Skeletal muscle cell (primary cell): ENCODE measurements at regions not wholly inside any gene's neighbourhood (a gene's known extent, or its start where the extent isn't known, plus 50 kb on each side); places are given as distances from the start of the nearest gene placed in this dataset.

Experiments used
- DNase-seq: peaks from one replicate; pipeline ENCODE4 v3.0.0-alpha.2; 2010; ENCODE audit warnings: low read depth
- H3K4me3 ChIP-seq: 2 replicates; pipeline ENCODE4 v1.5.1; 2011; ENCODE audit warnings: low read depth, mild to moderate bottlenecking, control low read depth, low read length, moderate library complexity

- no peak for DNase-seq
- H3K4me3 ChIP-seq: no peak overlapping the region
Observed at GRCh38 chr9:14031810-14032209, 282.1 kb downstream of the NFIB start.

- H3K4me3 ChIP-seq: no peak overlapping the region
- peak; percentile 97 for DNase-seq
Observed at GRCh38 chr9:14031060-14031414, 282.9 kb downstream of the NFIB start.

GRCh38 chr9:14030375-14031059 is 283.4 kb downstream of the NFIB start:
- DNase-seq: peak; percentile 92
- peak overlapping the region; percentile 20 for H3K4me3 ChIP-seq

DNA sequence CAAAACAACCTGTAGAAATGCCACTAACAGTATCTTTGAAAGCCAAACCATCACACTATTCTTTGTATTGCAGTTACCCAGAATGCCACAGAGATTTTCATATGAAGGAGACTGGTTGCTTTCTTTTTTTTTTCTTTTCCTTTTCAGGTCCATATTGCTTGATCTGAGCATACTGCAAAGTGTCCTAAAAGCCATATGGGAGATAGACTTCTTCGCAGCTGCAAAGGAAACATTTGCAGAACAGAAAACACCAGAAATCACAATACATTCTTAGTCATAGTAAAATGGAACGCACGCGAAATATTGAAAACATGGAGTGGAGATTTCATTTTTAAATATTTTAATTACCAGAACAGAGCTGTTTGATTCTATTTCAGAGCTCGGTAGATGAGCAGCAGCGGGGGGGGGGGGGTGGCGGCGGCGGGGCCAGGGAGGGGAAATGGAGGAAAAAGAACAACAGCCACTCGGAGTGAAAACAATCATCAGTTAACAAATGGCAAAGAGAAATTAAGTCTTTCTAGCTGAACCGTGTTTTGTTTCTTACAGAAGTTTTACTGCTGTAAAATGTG is 284.1 kb downstream of the NFIB start:
- H3K4me3 ChIP-seq: peak overlapping the region; percentile 20
- DNase-seq: no peak

DNA sequence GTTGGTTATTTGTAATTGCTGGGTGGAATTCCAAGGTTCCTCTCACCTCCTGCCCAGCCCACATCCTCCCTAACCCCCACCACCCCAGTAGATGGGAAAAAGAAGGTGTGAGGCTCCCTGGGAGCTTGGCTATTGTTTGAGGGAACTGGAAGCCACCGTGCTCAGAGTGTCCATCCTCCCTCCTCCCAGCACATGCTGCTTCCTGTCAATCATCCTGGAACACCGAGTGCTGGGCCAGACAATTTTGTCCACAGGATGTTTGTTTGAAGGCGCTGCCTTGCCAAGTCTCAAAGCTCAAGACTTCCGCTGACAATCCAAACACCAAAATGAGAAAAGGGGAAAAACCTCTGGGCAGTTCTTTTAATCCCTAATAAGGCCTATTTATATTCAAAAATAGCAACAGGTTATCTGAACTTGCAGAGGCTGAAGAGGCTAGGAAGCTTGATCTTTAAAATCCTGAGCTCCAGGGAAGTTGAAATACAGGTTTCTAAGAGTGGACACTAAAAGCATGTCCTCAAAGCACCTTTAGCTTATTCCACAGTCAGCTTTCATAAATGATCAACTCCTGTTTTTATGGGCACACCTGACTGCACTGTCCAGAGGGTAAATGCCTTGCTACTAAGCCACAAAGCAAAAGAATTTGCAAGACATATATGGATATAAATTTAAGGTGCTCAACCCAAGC is 286.7 kb downstream of the NFIB start:
- no peak for DNase-seq
- H3K4me3 ChIP-seq: no peak overlapping the region

- no peak overlapping the region for H3K4me3 ChIP-seq
- no peak for DNase-seq
Observed at GRCh38 chr9:14025741-14026140, 288.2 kb downstream of the NFIB start.

DNA sequence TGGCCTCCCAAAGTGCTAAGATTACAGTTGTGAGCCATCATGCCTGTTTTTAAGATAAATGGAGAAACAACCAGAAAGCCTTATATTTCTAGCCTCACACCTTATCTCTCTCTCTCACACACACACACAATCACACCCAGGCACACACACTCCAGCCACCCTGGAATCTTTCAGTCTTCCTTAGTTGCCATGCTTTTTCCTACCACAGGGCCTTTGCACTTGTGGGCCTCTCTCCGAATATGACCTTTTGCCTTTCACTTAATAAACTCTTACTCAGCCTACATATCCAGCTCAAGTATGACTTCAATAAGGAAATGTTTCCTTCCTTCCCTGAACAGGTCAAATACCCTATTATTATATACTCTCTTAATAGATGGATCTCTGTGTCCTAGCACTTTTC is 290.7 kb downstream of the NFIB start:
- no peak for DNase-seq
- H3K4me3 ChIP-seq: no peak overlapping the region

DNA sequence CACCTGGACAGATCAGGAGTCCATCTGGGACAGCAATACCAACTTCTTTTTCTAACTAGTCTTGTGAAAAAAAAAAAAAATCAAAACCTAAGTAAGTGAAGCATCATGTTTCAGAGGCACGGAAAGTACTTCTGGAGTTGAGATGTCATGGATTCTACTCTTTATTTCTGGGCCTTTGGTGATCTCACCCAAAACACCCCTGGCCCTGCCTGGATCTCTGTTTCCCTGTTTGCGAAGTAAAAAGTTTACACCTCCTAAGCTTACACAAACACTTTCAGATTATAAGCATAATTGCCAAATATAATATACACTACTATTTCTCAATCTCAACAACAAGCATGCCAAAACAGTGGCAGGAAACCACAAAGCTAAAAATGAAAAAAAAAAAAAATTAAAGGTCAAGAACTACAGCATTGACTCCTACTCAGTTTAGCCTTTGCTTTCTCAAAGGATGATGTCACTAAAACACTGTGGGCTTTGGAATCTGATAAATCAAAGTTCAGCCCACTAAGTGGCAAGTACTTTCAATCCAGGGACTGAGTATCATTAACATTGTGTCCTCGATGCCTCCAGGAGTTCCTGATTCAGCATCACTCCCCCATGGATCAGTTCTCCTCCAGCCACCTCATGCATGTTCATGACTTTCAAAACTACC is 291.9 kb downstream of the NFIB start:
- peak; percentile 69 for DNase-seq

GRCh38 chr9:14018081-14018480 is 295.9 kb downstream of the NFIB start:
- H3K4me3 ChIP-seq: no peak overlapping the region
- DNase-seq: peak; percentile 70

More for the DNA sequence above, 291.9 kb downstream of the NFIB start:
- no peak overlapping the region for H3K4me3 ChIP-seq

- no peak for DNase-seq
- H3K4me3 ChIP-seq: no peak overlapping the region
Observed at GRCh38 chr9:14014744-14015143, 299.2 kb downstream of the NFIB start.

- H3K4me3 ChIP-seq: no peak overlapping the region
- no peak for DNase-seq
Observed at GRCh38 chr9:14014218-14014617, 299.7 kb downstream of the NFIB start.

DNA sequence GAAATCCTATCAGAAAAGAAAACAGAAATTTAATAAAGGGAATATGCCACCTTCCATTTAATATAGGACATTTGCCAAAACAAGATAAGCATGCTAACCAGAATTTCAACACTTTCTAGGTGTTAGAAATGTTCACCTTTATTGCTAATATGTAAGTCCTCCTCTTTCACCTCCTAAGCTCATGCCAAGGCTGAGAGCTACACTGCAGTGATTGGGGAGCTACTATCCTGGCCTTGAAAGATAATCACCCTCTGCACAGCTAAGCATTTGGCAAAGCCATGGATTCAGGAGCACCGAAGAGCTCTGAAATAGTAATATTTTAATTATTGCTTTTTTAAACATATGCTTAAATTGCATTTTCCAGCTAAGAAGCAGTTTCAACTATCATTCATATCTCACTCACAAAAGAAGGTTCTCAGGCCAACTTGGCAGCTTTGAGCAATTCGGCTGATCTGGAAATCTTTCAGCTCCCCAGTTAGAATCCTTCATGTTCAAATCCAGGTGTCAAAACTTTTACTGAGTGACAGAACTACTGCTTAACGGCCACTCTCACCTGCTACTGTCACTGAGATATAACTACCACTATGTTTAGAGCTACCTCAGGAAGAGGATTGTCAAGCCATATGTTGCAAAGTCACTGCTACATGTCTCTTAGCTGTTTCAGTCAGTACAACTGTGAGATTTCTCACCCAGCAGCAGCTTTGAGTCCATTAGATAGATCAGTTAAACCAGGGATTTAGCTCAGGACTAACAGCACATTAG is 302.0 kb downstream of the NFIB start:
- H3K4me3 ChIP-seq: no peak overlapping the region
- no peak for DNase-seq

- no peak overlapping the region for H3K4me3 ChIP-seq
- DNase-seq: no peak
Observed at GRCh38 chr9:14007190-14007769, 306.7 kb downstream of the NFIB start.

GRCh38 chr9:14006386-14007187 is 307.4 kb downstream of the NFIB start:
- no peak for DNase-seq
- H3K4me3 ChIP-seq: no peak overlapping the region

DNA sequence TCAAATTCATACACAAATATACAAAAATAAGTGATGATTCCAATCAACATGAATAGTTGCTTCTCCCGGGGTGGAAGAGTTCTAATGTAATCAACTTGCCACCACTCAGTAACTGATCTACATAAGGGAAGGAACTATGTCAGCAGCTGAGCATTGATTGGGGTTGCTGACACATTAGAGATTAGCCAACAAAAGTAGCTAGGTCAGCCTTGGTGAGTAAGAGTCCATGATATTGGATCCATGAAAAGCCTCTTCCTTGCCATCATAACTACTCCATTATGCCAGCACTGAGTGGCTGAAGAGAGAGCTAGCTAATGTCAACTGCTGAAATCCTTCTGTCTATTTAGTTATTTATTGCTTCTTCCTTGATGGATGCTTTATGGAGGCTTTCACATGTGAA is 309.8 kb downstream of the NFIB start:
- no peak for DNase-seq
- no peak overlapping the region for H3K4me3 ChIP-seq

DNA sequence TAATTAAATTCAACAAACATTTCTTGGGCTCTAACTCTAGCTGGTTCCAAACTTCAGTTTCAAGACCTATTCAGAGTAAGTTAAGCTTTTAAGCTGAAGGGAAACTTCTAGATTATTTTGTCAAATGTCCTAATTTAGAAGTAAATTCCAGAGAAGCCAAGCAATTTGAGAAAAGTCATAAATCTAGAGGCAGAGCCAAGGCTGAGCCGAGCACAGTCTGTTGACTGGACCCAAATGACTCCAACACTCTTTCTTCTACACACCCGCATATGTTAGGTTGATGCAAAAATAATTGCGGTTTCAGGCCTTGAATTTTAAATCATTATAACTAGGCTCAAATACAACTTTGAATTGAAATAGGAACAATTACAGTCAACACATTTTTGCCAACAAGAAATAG is 319.7 kb downstream of the NFIB start:
- DNase-seq: no peak
- H3K4me3 ChIP-seq: no peak overlapping the region

DNA sequence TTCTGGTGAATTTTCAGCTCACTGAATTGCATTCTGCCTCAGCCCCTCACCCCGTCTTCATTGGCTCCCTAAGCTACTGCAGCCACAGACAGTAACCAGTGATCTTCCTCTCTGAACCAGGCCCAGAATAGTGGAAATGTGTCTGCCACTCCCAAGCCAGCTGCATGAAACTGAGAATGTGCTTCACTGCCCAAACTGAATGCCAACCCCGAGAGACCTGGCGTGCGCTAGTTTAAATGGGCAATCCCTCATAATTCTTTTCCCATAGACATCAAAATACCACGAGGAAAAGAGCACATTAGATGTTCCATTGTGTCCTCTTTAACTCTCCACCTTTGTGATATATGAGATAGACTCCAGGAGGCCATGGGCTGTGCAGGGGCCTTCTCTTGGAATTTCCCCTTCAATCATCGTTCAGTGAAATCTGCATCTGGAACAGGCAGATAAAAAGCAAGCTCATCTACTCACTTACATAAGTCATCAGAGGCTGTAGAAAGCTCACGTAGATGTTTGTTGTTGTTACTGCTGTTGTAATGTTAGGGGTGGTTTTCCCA is 320.2 kb downstream of the NFIB start:
- H3K4me3 ChIP-seq: no peak overlapping the region
- no peak for DNase-seq
